ENCODE measurements at regions not wholly inside any gene's neighbourhood (a gene's known extent, or its start where the extent isn't known, plus 50 kb on each side); places are given as distances from the start of the nearest gene placed in this dataset.

- intact Hi-C loops (cut with DNase I), result no loop called here
- no peak for FAIRE-seq
- H3K4me1 ChIP-seq (ENCODE audit: control insufficient read depth in 2 of 3, insufficient read depth in 2 of 3, low read depth in 1 of 3, low read length in 3 of 3), result no peaks in the 10 kb centered on the region
Observed at GRCh38 chr12:81863406-81863805, 104.3 kb upstream of the PPFIA2 start.

GRCh38 chr12:81859521-81859920, 100.4 kb upstream of the PPFIA2 start:
- no peak overlapping the region for H3K9ac ChIP-seq (ENCODE audit: low read length in 3 of 3)
- peak in 2 of 5 donors; percentile 14 to 31 for DNase-seq
- no peak for TF ChIP-seq CTCF (IDR thresholded peaks at IDR 0.05; ENCODE audit: borderline replicate concordance, extremely low read depth, insufficient read depth)
- intact Hi-C loops (cut with DNase I), result no loop called here
- no peaks in the 10 kb centered on the region for H3K4me1 ChIP-seq (ENCODE audit: control insufficient read depth in 2 of 3, insufficient read depth in 2 of 3, low read depth in 1 of 3, low read length in 3 of 3)
- no peaks in the 10 kb centered on the region for H3K9me3 ChIP-seq (ENCODE audit: control insufficient read depth in 2 of 3, insufficient read depth in 1 of 3, low read length in 3 of 3)
- H3K27me3 ChIP-seq (ENCODE audit: control insufficient read depth, insufficient read depth, low read length), result no peaks in the 10 kb centered on the region
- H3K36me3 ChIP-seq (ENCODE audit: control insufficient read depth in 2 of 3, insufficient read depth in 3 of 3, low read length in 3 of 3), result no peaks in the 10 kb centered on the region
- FAIRE-seq, result peak; percentile 54
- no peak overlapping the region for H3K27ac ChIP-seq (ENCODE audit: low read depth in 2 of 2, low read length in 2 of 2)
- no peak overlapping the region for H3K4me3 ChIP-seq (ENCODE audit: low read length in 3 of 3)

More at GRCh38 chr12:81863406-81863805, 104.3 kb upstream of the PPFIA2 start:
- no peaks in the 10 kb centered on the region for H3K9me3 ChIP-seq (ENCODE audit: control insufficient read depth in 2 of 3, insufficient read depth in 1 of 3, low read length in 3 of 3)
- DNase-seq, result no peak
- TF ChIP-seq CTCF (IDR thresholded peaks at IDR 0.05; ENCODE audit: borderline replicate concordance, extremely low read depth, insufficient read depth), result no peak
- H3K4me3 ChIP-seq (ENCODE audit: low read length in 3 of 3), result no peak overlapping the region
- no peaks in the 10 kb centered on the region for H3K27me3 ChIP-seq (ENCODE audit: control insufficient read depth, insufficient read depth, low read length)
- no peak overlapping the region for H3K27ac ChIP-seq (ENCODE audit: low read depth in 2 of 2, low read length in 2 of 2)
- H3K36me3 ChIP-seq (ENCODE audit: control insufficient read depth in 2 of 3, insufficient read depth in 3 of 3, low read length in 3 of 3), result no peaks in the 10 kb centered on the region
- no peak overlapping the region for H3K9ac ChIP-seq (ENCODE audit: low read length in 3 of 3)

GRCh38 chr12:81843599-81843998, 84.4 kb upstream of the PPFIA2 start:
- FAIRE-seq, result no peak
- H3K9me3 ChIP-seq (ENCODE audit: control insufficient read depth in 2 of 3, insufficient read depth in 1 of 3, low read length in 3 of 3), result no peaks in the 10 kb centered on the region
- no peak overlapping the region for H3K27ac ChIP-seq (ENCODE audit: low read depth in 2 of 2, low read length in 2 of 2)
- no peaks in the 10 kb centered on the region for H3K36me3 ChIP-seq (ENCODE audit: control insufficient read depth in 2 of 3, insufficient read depth in 3 of 3, low read length in 3 of 3)
- TF ChIP-seq CTCF (IDR thresholded peaks at IDR 0.05; ENCODE audit: borderline replicate concordance, extremely low read depth, insufficient read depth), result no peak
- no peak overlapping the region for H3K9ac ChIP-seq (ENCODE audit: low read length in 3 of 3)
- intact Hi-C loops (cut with DNase I), result no loop called here
- H3K4me1 ChIP-seq (ENCODE audit: control insufficient read depth in 2 of 3, insufficient read depth in 2 of 3, low read depth in 1 of 3, low read length in 3 of 3), result no peaks in the 10 kb centered on the region
- no peak for DNase-seq
- H3K27me3 ChIP-seq (ENCODE audit: control insufficient read depth, insufficient read depth, low read length), result no peaks in the 10 kb centered on the region
- no peak overlapping the region for H3K4me3 ChIP-seq (ENCODE audit: low read length in 3 of 3)

GRCh38 chr12:81835783-81836182, 76.6 kb upstream of the PPFIA2 start:
- Histone ChIP-seq H3K27me3 (ENCODE audit: control insufficient read depth, insufficient read depth, low read length) (no peaks in the 10 kb centered on the region), H3K27ac (ENCODE audit: low read depth in 2 of 2, low read length in 2 of 2) (no peak overlapping the region), H3K9me3 (ENCODE audit: control insufficient read depth in 2 of 3, insufficient read depth in 1 of 3, low read length in 3 of 3) (no peaks in the 10 kb centered on the region), H3K36me3 (ENCODE audit: control insufficient read depth in 2 of 3, insufficient read depth in 3 of 3, low read length in 3 of 3) (no peaks in the 10 kb centered on the region), H3K4me1 (ENCODE audit: control insufficient read depth in 2 of 3, insufficient read depth in 2 of 3, low read depth in 1 of 3, low read length in 3 of 3) (no peaks in the 10 kb centered on the region), H3K4me3 (ENCODE audit: low read length in 3 of 3) (no peak overlapping the region), H3K9ac (ENCODE audit: low read length in 3 of 3) (no peak overlapping the region)
- intact Hi-C loops (cut with DNase I), result no loop called here
- FAIRE-seq (no peak), DNase-seq (no peak)
- no peak for TF ChIP-seq CTCF (IDR thresholded peaks at IDR 0.05; ENCODE audit: borderline replicate concordance, extremely low read depth, insufficient read depth)
